Activated CD8-positive, alpha-beta T cell treated with anti-CD3 and anti-CD28 coated beads for 36 hours (primary cell): ENCODE measurements at regions not wholly inside any gene's neighbourhood (a gene's known extent, or its start where the extent isn't known, plus 50 kb on each side); places are given as distances from the start of the nearest gene placed in this dataset.

Experiments used
- ATAC-seq: fragments of 200-7000 bp; cut with Tn5 transposase; one replicate; pipeline ENCODE4 v1.10.0; 2021; ENCODE audit warnings: mild to moderate bottlenecking, moderate library complexity
- CTCF ChIA-PET: fragments of 350-600 bp; sonication (Branson Sonifier 250); formaldehyde crosslinking; loops from one replicate; lab custom pipeline; 2021; ENCODE audit warnings: antibody characterized with exemption; lab: Charles Lee
- POLR2A ChIA-PET: fragments of 350-600 bp; sonication (Branson Sonifier 250); formaldehyde crosslinking; loops from one replicate; lab custom pipeline; 2021; ENCODE audit warnings: antibody characterized with exemption; lab: Charles Lee
- DNase-seq: peaks from one replicate; pipeline ENCODE4 v3.0.0-alpha.2; 2020
- H3K27ac Mint-ChIP-seq: one replicate; pipeline ENCODE4 v1.8.0; 2021; ENCODE audit warnings: mild to moderate bottlenecking, mixed read lengths
- H3K27me3 Mint-ChIP-seq: one replicate; pipeline ENCODE4 v1.8.0; 2021; ENCODE audit warnings: mixed read lengths
- H3K36me3 Mint-ChIP-seq: one replicate; pipeline ENCODE4 v1.8.0; 2021; ENCODE audit warnings: low read depth, mixed read lengths
- H3K4me1 Mint-ChIP-seq: one replicate; pipeline ENCODE4 v1.8.0; 2021; ENCODE audit warnings: low read depth, mixed read lengths
- H3K4me3 Mint-ChIP-seq: one replicate; pipeline ENCODE4 v1.8.0; 2021; ENCODE audit warnings: mild to moderate bottlenecking, moderate library complexity, mixed read lengths
- H3K9me3 Mint-ChIP-seq: one replicate; pipeline ENCODE4 v1.8.0; 2021; ENCODE audit warnings: mixed read lengths
- CTCF ChIP-seq: fragments of 200-600 bp; IDR thresholded peaks from one replicate; pipeline ENCODE4 v1.8.0; 2022; ENCODE audit warnings: antibody characterized with exemption, mild to moderate bottlenecking
- intact Hi-C: fragments of 100-400 bp; cut with micrococcal nuclease; formaldehyde crosslinking; loops from one replicate; pipeline ENCODE4 v1.10.0; 2022

- CTCF ChIA-PET: no interaction called here
- intact Hi-C loops: no loop called here
- Mint-ChIP-seq H3K27me3 (no peaks in the 10 kb centered on the region), H3K27ac (no peak overlapping the region), H3K9me3 (peaks cover 48% of the 10 kb centered on the region), H3K36me3 (peaks cover 2% of the 10 kb centered on the region), H3K4me3 (no peak overlapping the region), H3K4me1 (no peaks in the 10 kb centered on the region)
- POLR2A ChIA-PET: no interaction called here
- ATAC-seq (no peak), DNase-seq (no peak)
- TF ChIP-seq CTCF: no peak
Observed at GRCh38 chr12:34298176-34298970, 276.1 kb downstream of the ALG10 start.

GRCh38 chr12:34298971-34299801, 276.9 kb downstream of the ALG10 start:
- H3K9me3 Mint-ChIP-seq: peaks cover 54% of the 10 kb centered on the region
- no peak overlapping the region for H3K27ac Mint-ChIP-seq
- ATAC-seq: no peak
- H3K27me3 Mint-ChIP-seq: no peaks in the 10 kb centered on the region
- H3K36me3 Mint-ChIP-seq: peaks cover 2% of the 10 kb centered on the region
- ChIA-PET POLR2A (no interaction called here), CTCF (no interaction called here)
- DNase-seq: no peak
- intact Hi-C loops: no loop called here
- no peak overlapping the region for H3K4me3 Mint-ChIP-seq
- H3K4me1 Mint-ChIP-seq: no peaks in the 10 kb centered on the region
- no peak for TF ChIP-seq CTCF

GRCh38 chr12:34299802-34300193, 277.5 kb downstream of the ALG10 start:
- ChIA-PET CTCF (no interaction called here), POLR2A (no interaction called here)
- Mint-ChIP-seq H3K36me3 (peaks cover 2% of the 10 kb centered on the region), H3K27me3 (no peaks in the 10 kb centered on the region), H3K27ac (no peak overlapping the region), H3K4me1 (no peaks in the 10 kb centered on the region), H3K9me3 (peaks cover 58% of the 10 kb centered on the region), H3K4me3 (no peak overlapping the region)
- ATAC-seq (no peak), DNase-seq (no peak)
- no peak for TF ChIP-seq CTCF
- intact Hi-C loops: no loop called here

- Mint-ChIP-seq H3K27me3 (no peaks in the 10 kb centered on the region), H3K9me3 (peaks cover 62% of the 10 kb centered on the region), H3K4me3 (no peak overlapping the region), H3K36me3 (no peaks in the 10 kb centered on the region), H3K4me1 (no peaks in the 10 kb centered on the region), H3K27ac (no peak overlapping the region)
- no peak for DNase-seq
- ChIA-PET CTCF (no interaction called here), POLR2A (no interaction called here)
- no peak for TF ChIP-seq CTCF
- intact Hi-C loops: no loop called here
- ATAC-seq: no peak
Observed at GRCh38 chr12:34300376-34301250, 278.3 kb downstream of the ALG10 start.
